Natural killer cell (primary cell): ENCODE measurements at regions not wholly inside any gene's neighbourhood (a gene's known extent, or its start where the extent isn't known, plus 50 kb on each side); places are given as distances from the start of the nearest gene placed in this dataset.

Experiments used
- ATAC-seq, 3 donors: fragments of 150-1000 bp in 2 of 3; fragments of 200-7000 bp in 1 of 3; cut with Tn5 transposase; 1 replicate in 1 of 3; 2 replicates in 2 of 3; pipeline ENCODE4 v1.10.0; 2021; ENCODE audit warnings: mild to moderate bottlenecking in 2 of 3, moderate library complexity in 2 of 3
- DNase-seq, 2 donors: peaks; one replicate each; pipeline versions ENCODE4 v3.0.0 to v3.0.0-alpha.2; 2013 to 2021; ENCODE audit warnings: mixed read lengths in 1 of 2
- H3K27ac ChIP-seq: one replicate; pipeline ENCODE4 v1.5.1; 2013; ENCODE audit warnings: mild to moderate bottlenecking, low read length
- H3K27me3 ChIP-seq: one replicate; pipeline ENCODE4 v1.6.1; 2013; ENCODE audit warnings: low read length; ENCODE audit not compliant: control insufficient read depth, insufficient read depth
- H3K36me3 ChIP-seq: one replicate; pipeline ENCODE4 v1.6.1; 2013; ENCODE audit warnings: low read length; ENCODE audit not compliant: control insufficient read depth, insufficient read depth
- H3K4me1 ChIP-seq: one replicate; pipeline ENCODE4 v1.6.1; 2013; ENCODE audit warnings: low read length; ENCODE audit not compliant: control insufficient read depth, insufficient read depth
- H3K4me3 ChIP-seq: one replicate; pipeline ENCODE4 v1.5.1; 2013; ENCODE audit warnings: low read length
- H3K9me3 ChIP-seq: one replicate; pipeline ENCODE4 v1.6.1; 2013; ENCODE audit warnings: low read length; ENCODE audit not compliant: control insufficient read depth, insufficient read depth
- H3K27ac Mint-ChIP-seq, 2 donors: one replicate each; pipeline ENCODE4 v1.8.0; 2022; ENCODE audit warnings: mild to moderate bottlenecking in 2 of 2, mixed read lengths in 2 of 2, moderate library complexity in 1 of 2
- H3K27me3 Mint-ChIP-seq, 2 donors: one replicate each; pipeline ENCODE4 v1.8.0; 2022; ENCODE audit warnings: low read depth in 2 of 2, mixed read lengths in 2 of 2
- H3K36me3 Mint-ChIP-seq: one replicate; pipeline ENCODE4 v1.8.0; 2022; ENCODE audit warnings: mixed read lengths
- H3K4me1 Mint-ChIP-seq, 2 donors: one replicate each; pipeline ENCODE4 v1.8.0; 2022; ENCODE audit warnings: mixed read lengths in 2 of 2
- H3K4me3 Mint-ChIP-seq: one replicate; pipeline ENCODE4 v1.8.0; 2022; ENCODE audit warnings: mild to moderate bottlenecking, moderate library complexity, mixed read lengths
- H3K9me3 Mint-ChIP-seq, 2 donors: one replicate each; pipeline ENCODE4 v1.8.0; 2022; ENCODE audit warnings: mixed read lengths in 2 of 2
- CTCF ChIP-seq: fragments of 200-600 bp; IDR thresholded peaks from one replicate; pipeline ENCODE4 v1.8.0; 2022; ENCODE audit warnings: antibody characterized with exemption
- WGBS: methylation state at CpG from one replicate; pipeline ENCODE4 v1.1.7; 2013; ENCODE audit warnings: missing lambda C conversion rate; ENCODE audit not compliant: insufficient coverage; 5-methylcytosine and 5-hydroxymethylcytosine counted together
- intact Hi-C: fragments of 100-400 bp; cut with micrococcal nuclease; formaldehyde crosslinking; loops from one replicate; pipeline ENCODE4 v1.14.2; 2022

GRCh38 chr2:163248376-163249253 is 410.0 kb upstream of the KCNH7 start:
- H3K9me3 ChIP-seq: no peaks in the 10 kb centered on the region
- ATAC-seq (no peak), DNase-seq (no peak)
- 91% methylated on average over 5 of the region's 5 CpGs for WGBS
- no peaks in the 10 kb centered on the region for H3K4me1 ChIP-seq
- H3K36me3 ChIP-seq: no peaks in the 10 kb centered on the region
- no peak overlapping the region for H3K27ac ChIP-seq
- H3K4me3 ChIP-seq: no peak overlapping the region
- TF ChIP-seq CTCF: no peak
- Mint-ChIP-seq H3K4me1 (no peaks in the 10 kb centered on the region), H3K4me3 (no peak overlapping the region), H3K36me3 (no peaks in the 10 kb centered on the region), H3K27ac (no peak overlapping the region), H3K27me3 (no peaks in the 10 kb centered on the region), H3K9me3 (peaks cover 4 to 5% of the 10 kb centered on the region in 2 donors)
- intact Hi-C loops: no loop called here
- no peaks in the 10 kb centered on the region for H3K27me3 ChIP-seq

- WGBS: 75% methylated on average over 2 of the region's 2 CpGs
- no peak for ATAC-seq
- Mint-ChIP-seq H3K27ac (no peak overlapping the region), H3K4me3 (no peak overlapping the region), H3K36me3 (no peaks in the 10 kb centered on the region), H3K4me1 (no peaks in the 10 kb centered on the region), H3K27me3 (no peaks in the 10 kb centered on the region), H3K9me3 (peaks cover 4 to 6% of the 10 kb centered on the region in 2 donors)
- Histone ChIP-seq H3K27ac (no peak overlapping the region), H3K36me3 (no peaks in the 10 kb centered on the region), H3K4me1 (no peaks in the 10 kb centered on the region), H3K4me3 (no peak overlapping the region), H3K27me3 (no peaks in the 10 kb centered on the region), H3K9me3 (no peaks in the 10 kb centered on the region)
- intact Hi-C loops: no loop called here
- TF ChIP-seq CTCF: no peak
- no peak for DNase-seq
These were observed 409.3 kb upstream of the KCNH7 start for GRCh38 chr2:163247847-163248220.

GRCh38 chr2:163247156-163247846 is 408.7 kb upstream of the KCNH7 start:
- no peaks in the 10 kb centered on the region for H3K36me3 Mint-ChIP-seq
- Histone ChIP-seq H3K27me3 (no peaks in the 10 kb centered on the region), H3K4me1 (no peaks in the 10 kb centered on the region), H3K4me3 (no peak overlapping the region), H3K36me3 (no peaks in the 10 kb centered on the region), H3K9me3 (no peaks in the 10 kb centered on the region), H3K27ac (no peak overlapping the region)
- intact Hi-C loops: no loop called here
- no peaks in the 10 kb centered on the region for H3K4me1 Mint-ChIP-seq
- H3K9me3 Mint-ChIP-seq: peaks cover 3 to 6% of the 10 kb centered on the region in 2 donors
- WGBS: 70% methylated on average over 6 of the region's 6 CpGs
- DNase-seq: no peak
- H3K27me3 Mint-ChIP-seq: no peaks in the 10 kb centered on the region
- H3K4me3 Mint-ChIP-seq: no peak overlapping the region
- no peak overlapping the region for H3K27ac Mint-ChIP-seq
- ATAC-seq: no peak
- no peak for TF ChIP-seq CTCF
